Glomerular visceral epithelial cell (primary cell): ENCODE measurements at regions not wholly inside any gene's neighbourhood (a gene's known extent, or its start where the extent isn't known, plus 50 kb on each side); places are given as distances from the start of the nearest gene placed in this dataset.
A peak's percentile ranks its signal among the peaks of the same experiment; 100 is the strongest.

Experiments used
- DNase-seq: peaks from one replicate; pipeline ENCODE4 v3.0.0-alpha.2; 2016; ENCODE audit errors: extremely low spot score

DNA sequence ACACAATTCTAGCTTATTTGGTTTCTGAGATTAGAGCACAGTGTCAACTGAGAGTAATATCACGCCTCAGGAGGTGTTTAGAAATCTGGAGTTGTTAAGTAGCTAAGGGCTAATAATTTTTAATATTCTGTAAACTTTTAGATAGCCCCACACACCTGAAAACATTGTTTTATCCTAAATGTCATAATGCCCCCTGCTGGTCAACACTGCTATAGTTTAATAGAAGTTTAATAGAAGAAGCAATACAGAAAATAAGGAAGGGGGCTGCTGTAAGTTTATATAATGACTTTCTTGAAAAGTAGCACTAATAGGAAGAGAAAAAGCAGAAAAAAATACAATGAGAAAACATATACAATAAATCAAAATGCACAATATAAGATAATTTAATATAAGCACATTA is 516.4 kb upstream of the PCDH11Y start:
- peak; percentile 1 for DNase-seq
